Body of pancreas (tissue), 4 donors: ENCODE measurements at regions not wholly inside any gene's neighbourhood (a gene's known extent, or its start where the extent isn't known, plus 50 kb on each side); places are given as distances from the start of the nearest gene placed in this dataset.

Experiments
- CTCF ChIP-seq, 7 experiments: fragments of 450-650 bp in 4 of 7; fragments of 200-600 bp in 3 of 7; sonication (generic) in 3 of 7; IDR thresholded peaks; one replicate each; pipeline ENCODE4 v1.5.1; 2016 to 2019; ENCODE audit warnings: antibody characterized with exemption in 7 of 7
- POLR2A ChIP-seq, 3 donors: fragments of 450-650 bp; IDR thresholded peaks; one replicate each; pipeline ENCODE4 v1.6.1; 2016; ENCODE audit warnings: antibody characterized with exemption in 3 of 3, mild to moderate bottlenecking in 2 of 3

GRCh38 chr17:15169676-15170075 lies 95.5 kb downstream of the PMP22 start:
- TF ChIP-seq POLR2A (IDR thresholded peaks at IDR 0.05) (no peak), CTCF (IDR thresholded peaks at IDR 0.05) (no peak)
